ENCODE measurements at regions not wholly inside any gene's neighbourhood (a gene's known extent, or its start where the extent isn't known, plus 50 kb on each side); places are given as distances from the start of the nearest gene placed in this dataset.

DNA sequence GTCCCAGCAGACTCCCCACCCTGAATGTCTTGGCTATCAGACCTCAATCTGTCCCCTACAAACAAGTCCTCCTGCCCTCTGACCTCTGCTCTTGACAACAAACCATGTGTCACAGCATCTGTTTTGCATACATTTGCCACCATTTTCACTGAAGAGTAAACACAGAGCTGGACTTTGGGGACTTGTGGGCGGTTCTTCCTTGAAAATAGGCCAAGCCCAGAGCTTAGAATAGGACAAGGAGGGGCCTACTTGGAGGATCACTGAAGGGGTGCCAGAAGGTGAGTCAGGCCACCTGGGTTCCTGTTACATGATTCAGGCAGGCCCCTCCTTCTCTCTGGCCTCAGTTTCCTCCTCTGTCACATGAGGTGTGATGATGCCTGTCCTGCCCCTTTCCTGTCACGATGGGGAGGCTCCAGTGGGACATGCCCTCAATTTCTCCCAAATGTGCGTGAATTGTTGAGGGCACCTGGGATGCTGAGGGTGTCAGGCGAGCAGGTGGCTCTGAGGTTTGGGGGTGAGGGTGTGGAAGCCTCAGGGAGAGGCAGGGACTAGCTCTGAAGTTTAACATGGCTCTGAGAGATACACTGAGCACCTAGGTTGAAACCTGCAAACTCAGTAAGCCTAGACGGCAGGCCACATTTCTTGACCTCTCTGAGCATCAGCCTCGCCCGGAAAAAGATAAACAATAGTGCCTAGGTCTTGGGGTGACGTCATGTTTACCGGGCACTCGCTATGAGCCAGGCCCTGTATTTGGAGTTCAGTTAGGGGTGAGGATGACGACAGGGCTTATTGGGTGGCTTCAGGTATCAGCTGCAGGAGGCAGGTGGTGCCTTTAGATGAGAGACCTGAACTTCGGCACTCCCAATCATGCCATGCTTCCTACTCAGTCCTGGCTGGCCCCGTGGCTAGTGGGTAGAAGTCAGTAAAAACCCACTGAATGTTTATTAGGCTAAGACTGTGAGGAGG is 107.6 kb upstream of the PITX1 start:
- H3K27ac ChIP-seq (ENCODE audit: low read depth, low read length): no peak overlapping the region
- no peak overlapping the region for H3K4me3 ChIP-seq (ENCODE audit: low read depth in 1 of 2, low read length in 2 of 2)
- H3K9me3 ChIP-seq (ENCODE audit: control insufficient read depth in 1 of 2, low read length in 2 of 2): no peaks in the 10 kb centered on the region
- H3K9ac ChIP-seq (ENCODE audit: low read depth in 1 of 2, low read length in 2 of 2): no peak overlapping the region
- H3K36me3 ChIP-seq (ENCODE audit: control insufficient read depth in 1 of 2, insufficient read depth in 2 of 2, low read length in 2 of 2): no peaks in the 10 kb centered on the region
- H3K27me3 ChIP-seq (ENCODE audit: control insufficient read depth in 1 of 2, insufficient read depth in 2 of 2, low read length in 2 of 2): no peaks in the 10 kb centered on the region
- H3K4me1 ChIP-seq (ENCODE audit: control insufficient read depth in 1 of 2, insufficient read depth in 2 of 2, low read length in 2 of 2): peaks cover 24 to 25% of the 10 kb centered on the region in 2 donors

DNA sequence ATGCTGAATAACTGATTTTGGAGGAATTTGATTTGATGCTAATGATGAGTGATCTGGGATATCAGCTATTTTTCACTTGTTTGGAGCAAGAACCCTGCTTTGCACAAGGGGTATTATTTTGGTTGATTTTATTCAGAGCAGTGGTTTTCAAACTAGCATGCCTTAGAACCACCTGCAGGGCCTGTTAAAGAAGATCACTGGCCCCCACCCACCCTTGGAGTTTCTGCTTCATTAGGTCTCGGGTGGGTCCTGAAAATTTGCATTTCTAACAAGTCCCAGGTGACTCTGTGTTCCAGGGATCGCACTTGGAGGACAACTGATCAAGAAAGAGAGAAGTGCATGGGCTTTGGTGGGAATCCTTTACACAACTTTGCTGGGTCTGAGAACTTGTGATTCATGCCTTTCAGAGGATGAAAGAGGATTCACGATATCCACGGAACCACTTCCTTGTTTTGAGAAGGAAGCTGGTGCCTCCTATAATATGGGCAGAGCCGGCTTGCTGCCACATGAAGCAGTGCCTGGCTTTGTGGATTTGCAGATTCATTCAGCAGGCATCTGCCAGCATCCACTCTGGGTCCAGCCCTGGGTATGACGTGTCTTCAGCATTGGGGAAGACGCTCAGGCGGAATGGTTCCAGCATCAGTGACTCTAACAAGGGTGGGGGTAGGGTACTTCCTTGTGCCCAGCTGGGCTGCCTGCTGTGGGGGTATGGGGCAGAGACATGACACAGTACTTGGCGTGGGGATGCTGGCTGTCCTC is 106.6 kb upstream of the PITX1 start:
- Histone ChIP-seq H3K4me1 (ENCODE audit: control insufficient read depth in 1 of 2, insufficient read depth in 2 of 2, low read length in 2 of 2) (peaks cover 33 to 35% of the 10 kb centered on the region in 2 donors), H3K27me3 (ENCODE audit: control insufficient read depth in 1 of 2, insufficient read depth in 2 of 2, low read length in 2 of 2) (no peaks in the 10 kb centered on the region), H3K4me3 (ENCODE audit: low read depth in 1 of 2, low read length in 2 of 2) (no peak overlapping the region)

DNA sequence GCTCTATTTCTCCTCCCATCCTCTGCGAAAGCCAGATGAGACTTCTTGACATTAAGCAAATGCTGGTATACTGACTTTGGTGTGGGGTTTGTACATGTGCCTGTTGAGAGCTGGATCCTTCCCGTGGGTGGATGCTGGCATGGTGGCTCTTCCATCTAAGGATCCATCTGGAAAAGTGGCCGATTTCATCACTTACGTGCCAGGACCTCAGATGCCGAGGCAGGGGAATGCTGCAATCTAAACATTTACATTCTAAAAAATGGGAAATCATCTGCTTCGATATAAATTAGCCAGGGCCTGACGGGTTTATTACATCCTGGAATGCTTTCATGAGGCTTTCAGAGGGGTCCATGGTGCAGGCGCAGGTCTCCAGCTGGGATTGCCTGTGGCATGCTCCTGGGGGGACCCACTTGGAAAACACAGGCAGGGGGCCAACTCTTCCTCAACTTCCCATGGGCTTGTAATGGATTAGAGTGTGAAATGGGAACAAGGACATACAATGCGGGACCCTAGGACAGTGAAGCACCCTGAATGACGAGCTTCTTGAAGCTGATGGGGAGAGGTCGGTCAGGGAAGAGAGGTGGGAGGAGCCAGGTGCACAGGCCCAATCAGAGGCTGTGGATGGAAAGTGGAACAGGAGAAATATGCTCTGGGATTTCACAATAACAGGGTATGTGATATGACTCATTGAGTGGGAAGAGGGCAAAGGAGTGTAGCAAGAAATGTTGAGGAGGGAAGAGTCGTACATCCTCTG is 105.5 kb upstream of the PITX1 start:
- no peaks in the 10 kb centered on the region for H3K36me3 ChIP-seq (ENCODE audit: control insufficient read depth in 1 of 2, insufficient read depth in 2 of 2, low read length in 2 of 2)
- H3K4me1 ChIP-seq (ENCODE audit: control insufficient read depth in 1 of 2, insufficient read depth in 2 of 2, low read length in 2 of 2): peaks cover 44 to 45% of the 10 kb centered on the region in 2 donors
- H3K27ac ChIP-seq (ENCODE audit: low read depth, low read length): no peak overlapping the region
- no peaks in the 10 kb centered on the region for H3K9me3 ChIP-seq (ENCODE audit: control insufficient read depth in 1 of 2, low read length in 2 of 2)
- no peak overlapping the region for H3K9ac ChIP-seq (ENCODE audit: low read depth in 1 of 2, low read length in 2 of 2)
- no peaks in the 10 kb centered on the region for H3K27me3 ChIP-seq (ENCODE audit: control insufficient read depth in 1 of 2, insufficient read depth in 2 of 2, low read length in 2 of 2)
- H3K4me3 ChIP-seq (ENCODE audit: low read depth in 1 of 2, low read length in 2 of 2): no peak overlapping the region

More for the DNA sequence above, 106.6 kb upstream of the PITX1 start:
- Histone ChIP-seq H3K9ac (ENCODE audit: low read depth in 1 of 2, low read length in 2 of 2) (no peak overlapping the region), H3K36me3 (ENCODE audit: control insufficient read depth in 1 of 2, insufficient read depth in 2 of 2, low read length in 2 of 2) (no peaks in the 10 kb centered on the region), H3K27ac (ENCODE audit: low read depth, low read length) (no peak overlapping the region), H3K9me3 (ENCODE audit: control insufficient read depth in 1 of 2, low read length in 2 of 2) (no peaks in the 10 kb centered on the region)

DNA sequence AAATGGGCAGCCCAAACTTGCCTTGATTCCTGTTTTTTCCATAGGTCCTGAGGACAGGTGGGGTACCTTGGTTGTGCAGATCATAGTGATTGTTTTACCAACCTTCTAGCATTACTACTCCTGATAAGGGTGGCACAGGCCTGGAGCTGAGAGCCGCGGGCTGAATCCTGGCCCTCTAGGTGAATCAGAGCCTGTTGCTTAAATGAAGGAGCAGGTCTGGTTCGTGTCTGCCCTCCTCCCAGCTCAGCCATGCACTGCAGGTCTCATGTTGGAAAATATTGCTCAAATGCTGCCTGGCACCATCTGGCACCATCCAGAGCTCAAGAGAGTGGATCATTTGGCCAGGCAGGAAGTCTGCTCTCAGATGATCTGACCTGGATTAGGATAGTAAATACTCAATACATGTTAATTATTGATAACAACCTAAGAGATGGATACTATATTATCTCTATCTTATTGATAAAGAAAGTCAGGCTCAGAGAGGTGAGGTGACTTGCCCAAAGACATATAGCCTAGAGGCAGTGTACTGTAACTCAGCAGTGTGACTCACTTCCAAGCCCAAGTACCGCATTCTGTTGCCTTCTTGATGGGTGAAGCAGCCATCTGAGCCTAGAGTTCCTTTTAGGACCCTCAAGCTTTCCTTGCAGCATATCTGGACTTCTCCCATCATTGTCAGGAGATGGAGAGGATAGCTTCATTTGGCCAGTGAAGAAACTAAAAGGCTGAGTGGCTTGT is 104.3 kb upstream of the PITX1 start:
- H3K4me3 ChIP-seq (ENCODE audit: low read depth in 1 of 2, low read length in 2 of 2): no peak overlapping the region
- no peaks in the 10 kb centered on the region for H3K9me3 ChIP-seq (ENCODE audit: control insufficient read depth in 1 of 2, low read length in 2 of 2)
- no peaks in the 10 kb centered on the region for H3K36me3 ChIP-seq (ENCODE audit: control insufficient read depth in 1 of 2, insufficient read depth in 2 of 2, low read length in 2 of 2)
- peaks cover 57 to 58% of the 10 kb centered on the region in 2 donors for H3K4me1 ChIP-seq (ENCODE audit: control insufficient read depth in 1 of 2, insufficient read depth in 2 of 2, low read length in 2 of 2)
- no peak overlapping the region for H3K27ac ChIP-seq (ENCODE audit: low read depth, low read length)
- no peak overlapping the region for H3K9ac ChIP-seq (ENCODE audit: low read depth in 1 of 2, low read length in 2 of 2)
- H3K27me3 ChIP-seq (ENCODE audit: control insufficient read depth in 1 of 2, insufficient read depth in 2 of 2, low read length in 2 of 2): no peaks in the 10 kb centered on the region

DNA sequence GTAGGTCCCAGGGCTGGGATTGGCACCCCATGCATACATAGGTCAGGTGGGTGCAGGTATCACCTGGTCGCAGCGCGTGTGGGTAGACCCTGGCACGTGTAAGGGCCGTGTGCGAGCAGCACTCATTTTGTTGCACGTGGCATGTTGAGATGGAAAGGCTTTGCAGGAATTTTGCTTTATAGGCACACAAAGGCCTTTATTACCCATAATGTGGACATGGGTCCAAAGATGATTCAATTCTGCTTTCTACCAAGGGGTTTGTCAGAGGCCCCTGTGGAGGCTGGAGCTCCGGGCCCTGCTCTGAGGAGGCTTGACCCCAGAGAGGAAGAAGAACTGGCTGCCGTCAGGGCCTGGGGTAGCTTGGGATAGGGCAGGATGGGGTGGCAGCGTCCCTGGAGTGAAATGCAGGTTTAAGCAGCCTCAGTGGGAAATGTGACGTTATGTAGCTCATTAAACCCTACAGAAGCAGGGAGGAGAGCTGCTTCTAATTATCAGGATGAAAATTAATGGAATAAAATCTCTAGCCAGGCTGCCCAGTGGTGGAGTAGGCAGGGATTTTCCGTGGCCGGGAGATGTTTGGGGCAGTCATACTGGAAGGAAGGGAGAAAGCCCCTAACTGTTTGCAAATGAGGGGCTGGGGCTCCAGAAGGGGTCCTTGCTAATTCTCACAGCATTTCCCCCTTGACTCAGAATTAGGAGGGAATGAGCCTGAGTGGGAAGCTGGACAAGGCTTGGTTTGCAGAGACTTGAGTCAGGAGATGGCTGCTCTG is 103.3 kb upstream of the PITX1 start:
- Histone ChIP-seq H3K4me1 (ENCODE audit: control insufficient read depth in 1 of 2, insufficient read depth in 2 of 2, low read length in 2 of 2) (peaks cover 57 to 58% of the 10 kb centered on the region in 2 donors), H3K27ac (ENCODE audit: low read depth, low read length) (no peak overlapping the region), H3K9ac (ENCODE audit: low read depth in 1 of 2, low read length in 2 of 2) (no peak overlapping the region)

DNA sequence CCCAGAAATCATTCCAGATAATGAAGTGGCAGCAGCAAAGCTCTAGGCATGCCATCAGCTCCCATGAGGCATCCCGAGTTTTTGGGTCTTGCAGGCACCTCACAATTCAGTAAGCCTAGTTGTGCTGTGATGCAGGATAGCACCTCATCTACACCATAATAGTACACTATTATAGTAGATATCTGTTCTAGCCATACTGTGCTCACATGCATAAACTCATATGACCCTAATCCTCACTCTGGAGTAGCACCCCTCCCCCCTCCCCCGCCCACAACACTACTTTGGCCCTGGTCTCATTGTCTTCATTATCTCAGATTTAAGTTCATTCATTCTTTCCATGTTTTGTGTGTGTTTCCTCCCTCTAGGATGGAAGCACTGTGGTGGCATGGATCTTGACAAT is 102.5 kb upstream of the PITX1 start:
- Histone ChIP-seq H3K27ac (ENCODE audit: low read depth, low read length) (no peak overlapping the region), H3K27me3 (ENCODE audit: control insufficient read depth in 1 of 2, insufficient read depth in 2 of 2, low read length in 2 of 2) (no peaks in the 10 kb centered on the region), H3K4me1 (ENCODE audit: control insufficient read depth in 1 of 2, insufficient read depth in 2 of 2, low read length in 2 of 2) (peaks cover 52 to 54% of the 10 kb centered on the region in 2 donors), H3K9me3 (ENCODE audit: control insufficient read depth in 1 of 2, low read length in 2 of 2) (no peaks in the 10 kb centered on the region), H3K9ac (ENCODE audit: low read depth in 1 of 2, low read length in 2 of 2) (no peak overlapping the region), H3K4me3 (ENCODE audit: low read depth in 1 of 2, low read length in 2 of 2) (no peak overlapping the region), H3K36me3 (ENCODE audit: control insufficient read depth in 1 of 2, insufficient read depth in 2 of 2, low read length in 2 of 2) (no peaks in the 10 kb centered on the region)

More for the DNA sequence above, 103.3 kb upstream of the PITX1 start:
- Histone ChIP-seq H3K4me3 (ENCODE audit: low read depth in 1 of 2, low read length in 2 of 2) (no peak overlapping the region), H3K9me3 (ENCODE audit: control insufficient read depth in 1 of 2, low read length in 2 of 2) (no peaks in the 10 kb centered on the region), H3K36me3 (ENCODE audit: control insufficient read depth in 1 of 2, insufficient read depth in 2 of 2, low read length in 2 of 2) (no peaks in the 10 kb centered on the region), H3K27me3 (ENCODE audit: control insufficient read depth in 1 of 2, insufficient read depth in 2 of 2, low read length in 2 of 2) (no peaks in the 10 kb centered on the region)

DNA sequence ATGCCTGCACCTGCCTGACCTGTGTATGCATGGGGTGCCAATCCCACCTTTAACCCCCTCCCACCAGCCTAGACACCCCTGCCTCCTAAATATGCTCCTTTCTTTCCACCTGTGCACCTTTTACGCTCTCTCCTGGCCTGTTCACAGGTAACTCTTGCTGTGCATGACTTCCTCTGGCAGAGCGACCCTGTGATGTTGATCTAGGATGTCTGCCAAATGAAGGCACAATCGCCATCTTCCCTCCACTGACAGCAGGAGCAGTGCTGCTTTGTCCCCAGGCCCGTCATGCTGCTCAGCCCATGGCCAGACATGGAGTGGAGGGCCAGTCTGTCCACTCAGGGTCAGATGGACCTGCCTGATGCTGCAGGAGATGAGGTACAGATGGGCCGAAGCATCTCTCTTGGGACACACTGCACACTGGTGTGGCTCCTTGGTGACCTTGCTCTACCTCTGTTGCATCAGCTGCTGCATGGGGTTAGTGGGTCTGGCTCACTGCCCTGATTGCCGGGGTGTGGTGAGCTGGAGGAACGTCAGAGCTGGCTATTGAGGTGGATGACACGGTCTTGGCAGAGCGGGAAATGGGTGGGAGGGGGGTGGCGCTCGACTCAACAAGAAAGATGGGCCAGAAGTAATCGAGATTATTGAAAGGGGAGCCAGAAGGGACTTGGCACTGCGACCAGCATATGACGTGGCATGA is 101.7 kb upstream of the PITX1 start:
- Histone ChIP-seq H3K4me3 (ENCODE audit: low read depth in 1 of 2, low read length in 2 of 2) (peak overlapping the region in 1 of 2 donors; percentile 24), H3K9ac (ENCODE audit: low read depth in 1 of 2, low read length in 2 of 2) (peak overlapping the region in 1 of 2 donors; percentile 38), H3K27ac (ENCODE audit: low read depth, low read length) (no peak overlapping the region), H3K9me3 (ENCODE audit: control insufficient read depth in 1 of 2, low read length in 2 of 2) (no peaks in the 10 kb centered on the region), H3K4me1 (ENCODE audit: control insufficient read depth in 1 of 2, insufficient read depth in 2 of 2, low read length in 2 of 2) (peaks cover 43 to 46% of the 10 kb centered on the region in 2 donors), H3K36me3 (ENCODE audit: control insufficient read depth in 1 of 2, insufficient read depth in 2 of 2, low read length in 2 of 2) (no peaks in the 10 kb centered on the region), H3K27me3 (ENCODE audit: control insufficient read depth in 1 of 2, insufficient read depth in 2 of 2, low read length in 2 of 2) (no peaks in the 10 kb centered on the region)

DNA sequence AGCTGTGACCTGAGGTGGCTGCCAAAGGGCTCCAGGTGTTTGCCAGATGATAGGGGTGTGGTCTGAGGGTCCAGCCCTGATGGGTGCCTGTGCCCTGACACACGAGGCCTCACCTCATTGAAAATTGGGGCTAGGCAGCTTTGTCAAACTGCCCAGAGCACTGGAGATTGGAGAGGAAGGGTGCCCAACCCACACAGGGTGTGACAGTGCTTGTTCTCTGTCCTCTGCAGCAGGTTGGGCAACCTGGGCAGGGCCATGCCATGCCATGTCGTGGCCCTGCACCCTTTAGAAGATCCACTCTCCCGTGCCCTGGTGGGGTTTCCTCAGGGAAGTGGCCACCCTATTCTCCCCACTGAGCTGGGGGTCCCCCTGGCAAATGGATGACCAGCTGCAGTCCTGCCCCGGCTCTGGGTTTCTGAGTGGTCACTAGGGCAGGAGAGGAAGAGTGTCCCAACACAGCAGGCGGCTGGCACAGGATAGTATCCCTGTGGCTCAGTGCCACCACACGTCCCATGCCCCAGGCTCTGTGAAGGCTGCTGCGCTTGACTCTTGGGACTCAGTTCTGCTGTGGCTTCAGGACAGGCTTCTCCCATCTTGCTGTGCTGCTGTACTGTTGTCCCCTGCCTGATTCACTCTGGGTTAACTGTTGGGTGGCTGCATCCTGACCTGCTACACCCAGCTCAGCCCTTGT is 100.8 kb upstream of the PITX1 start:
- Histone ChIP-seq H3K9ac (ENCODE audit: low read depth in 1 of 2, low read length in 2 of 2) (no peak overlapping the region), H3K4me1 (ENCODE audit: control insufficient read depth in 1 of 2, insufficient read depth in 2 of 2, low read length in 2 of 2) (peaks cover 38 to 44% of the 10 kb centered on the region in 2 donors), H3K27ac (ENCODE audit: low read depth, low read length) (no peak overlapping the region), H3K36me3 (ENCODE audit: control insufficient read depth in 1 of 2, insufficient read depth in 2 of 2, low read length in 2 of 2) (no peaks in the 10 kb centered on the region), H3K27me3 (ENCODE audit: control insufficient read depth in 1 of 2, insufficient read depth in 2 of 2, low read length in 2 of 2) (no peaks in the 10 kb centered on the region), H3K9me3 (ENCODE audit: control insufficient read depth in 1 of 2, low read length in 2 of 2) (no peaks in the 10 kb centered on the region), H3K4me3 (ENCODE audit: low read depth in 1 of 2, low read length in 2 of 2) (no peak overlapping the region)
